GM03348 (cell line): ENCODE measurements at regions not wholly inside any gene's neighbourhood (a gene's known extent, or its start where the extent isn't known, plus 50 kb on each side); places are given as distances from the start of the nearest gene placed in this dataset.

Experiments used
- DNase-seq: peaks from one replicate; pipeline ENCODE4 v3.0.0; 2012; ENCODE audit warnings: low spot score

DNA sequence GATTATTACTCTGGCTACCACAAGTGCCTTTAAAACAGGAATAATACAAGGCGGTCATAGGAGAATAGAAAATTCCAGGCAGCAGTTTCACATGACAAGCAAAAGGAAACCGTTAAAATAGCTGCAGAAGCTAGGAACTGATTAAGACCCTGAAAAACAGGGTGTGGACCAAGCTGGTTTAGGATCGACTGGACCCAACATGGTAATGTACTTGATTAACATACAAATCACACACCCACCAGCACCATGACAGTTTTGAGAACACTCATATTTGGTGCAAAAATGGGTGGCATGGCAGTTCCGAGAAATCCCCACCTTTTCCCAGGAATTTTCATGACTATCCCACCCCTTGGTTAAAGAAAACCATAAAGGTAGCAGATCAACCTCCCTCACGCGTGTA, 51.9 kb upstream of the TMEM163 start:
- no peak for DNase-seq

DNA sequence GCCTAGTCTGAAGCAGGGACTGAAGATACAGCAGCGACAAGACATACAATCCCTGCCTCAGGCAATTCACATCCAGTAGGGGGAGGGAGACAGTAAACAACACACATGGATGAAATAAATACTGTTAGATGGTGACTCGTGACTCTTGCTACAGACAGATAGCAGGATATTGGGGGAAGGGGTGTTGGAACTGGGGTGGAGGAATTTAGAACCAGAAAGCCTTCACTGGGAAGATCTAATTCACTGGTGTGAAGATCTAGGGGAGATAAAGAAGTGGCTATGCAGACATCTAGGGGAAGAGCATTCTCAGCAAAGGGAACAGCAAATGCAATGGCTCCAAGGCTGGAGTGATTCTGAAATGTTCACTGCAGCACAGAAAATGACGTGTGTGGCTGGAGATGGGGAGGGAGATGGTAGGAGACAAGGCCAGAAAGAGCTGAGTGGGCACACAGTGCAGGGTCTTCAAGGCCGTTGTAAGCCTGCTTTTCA, 52.6 kb upstream of the TMEM163 start:
- no peak for DNase-seq

DNA sequence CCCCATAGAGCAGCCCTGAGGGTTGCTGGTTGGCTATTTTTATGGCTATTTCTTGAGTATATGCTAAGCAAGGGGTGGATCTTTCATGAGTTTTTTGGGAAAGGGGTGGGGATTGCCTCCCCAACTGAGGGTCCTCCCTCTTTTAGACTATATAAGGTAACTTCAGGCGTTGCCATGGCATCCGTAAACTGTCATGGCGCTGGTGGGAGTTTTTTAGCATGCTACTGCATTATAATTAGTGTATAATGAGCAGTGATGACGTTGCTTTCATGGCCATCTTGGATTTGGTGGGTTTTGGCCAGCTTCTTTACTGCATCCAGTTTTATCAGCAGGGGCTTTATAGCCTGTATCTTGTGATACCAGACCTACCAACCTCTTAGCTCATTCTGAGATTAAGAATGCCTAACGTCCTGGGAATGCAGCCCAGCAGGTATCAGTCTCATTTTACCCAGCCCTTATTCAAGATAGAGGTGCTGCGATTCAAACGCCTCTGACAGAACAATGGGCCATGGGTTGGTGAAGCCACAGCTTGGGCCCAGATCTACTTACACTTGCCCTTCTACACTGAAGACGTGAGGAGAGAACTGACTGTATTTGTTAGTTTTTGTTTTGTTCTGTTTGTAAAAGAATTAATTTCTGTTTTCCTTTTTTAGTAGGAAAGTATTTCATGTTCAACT, 53.8 kb upstream of the TMEM163 start:
- DNase-seq = no peak

DNA sequence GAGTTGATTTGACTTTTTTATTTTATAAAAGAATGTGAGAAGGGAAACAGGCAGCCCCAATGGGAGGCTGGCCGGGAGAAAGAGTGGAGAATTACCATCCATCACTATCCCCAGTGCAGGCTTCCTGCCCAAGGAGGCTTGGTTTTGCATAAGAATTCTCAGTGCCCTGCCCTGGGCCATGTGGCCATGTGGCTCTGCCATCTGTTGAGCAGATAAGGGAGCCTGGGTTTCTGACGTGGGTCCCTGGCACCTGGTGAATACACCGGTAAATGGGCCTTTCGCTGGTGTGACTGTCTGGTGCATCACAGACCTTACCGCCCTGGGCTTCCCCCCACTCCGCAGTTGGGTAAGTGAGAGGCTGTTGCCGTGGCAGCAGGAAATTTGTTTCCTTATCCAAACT, 54.5 kb upstream of the TMEM163 start:
- no peak for DNase-seq

DNA sequence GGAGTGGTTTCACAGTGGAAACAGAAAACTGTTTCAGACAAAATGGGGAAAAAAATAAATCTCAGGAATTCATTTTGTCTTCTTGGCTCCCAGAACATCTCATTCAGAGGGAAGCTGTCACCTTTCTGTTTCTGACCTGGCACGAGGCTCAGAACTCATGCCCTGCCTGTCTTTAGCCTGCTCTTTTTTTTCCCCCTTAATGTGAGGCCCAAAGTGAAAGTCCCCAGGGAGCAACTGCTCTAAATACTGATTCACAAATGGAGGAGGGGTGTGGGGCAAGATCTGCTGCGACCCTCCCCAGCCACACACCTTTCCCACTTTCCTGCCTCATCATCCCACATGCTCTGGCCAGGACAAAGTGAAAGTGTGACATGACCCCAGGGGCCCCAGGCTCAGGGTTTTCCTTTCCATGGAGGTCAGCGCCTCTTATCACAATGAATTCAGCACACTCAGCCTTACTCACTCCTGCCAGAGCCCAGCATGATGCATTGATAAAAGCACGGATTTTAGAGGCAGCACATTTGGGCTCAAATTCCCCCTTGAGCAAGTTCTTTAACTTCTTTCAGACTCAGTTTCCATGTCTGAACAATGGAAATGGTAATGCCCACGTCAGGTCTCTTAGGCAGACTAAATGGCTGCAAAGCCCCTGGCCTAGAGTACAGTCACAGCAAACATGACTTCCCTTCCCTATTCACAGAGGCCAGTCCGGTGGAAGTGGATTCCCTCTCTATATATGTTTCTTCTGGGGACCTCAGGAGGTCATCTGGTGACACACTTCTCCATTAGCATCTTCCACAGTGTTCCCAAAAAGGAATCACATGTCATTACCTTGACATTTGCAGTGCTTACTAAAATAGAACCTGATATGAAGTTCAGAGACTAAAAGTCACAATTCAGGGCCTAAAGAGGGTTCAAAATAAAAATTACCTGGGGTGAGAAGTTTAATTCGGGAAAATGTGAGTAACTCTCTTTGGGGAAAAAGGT, 55.3 kb upstream of the TMEM163 start:
- DNase-seq = no peak

DNA sequence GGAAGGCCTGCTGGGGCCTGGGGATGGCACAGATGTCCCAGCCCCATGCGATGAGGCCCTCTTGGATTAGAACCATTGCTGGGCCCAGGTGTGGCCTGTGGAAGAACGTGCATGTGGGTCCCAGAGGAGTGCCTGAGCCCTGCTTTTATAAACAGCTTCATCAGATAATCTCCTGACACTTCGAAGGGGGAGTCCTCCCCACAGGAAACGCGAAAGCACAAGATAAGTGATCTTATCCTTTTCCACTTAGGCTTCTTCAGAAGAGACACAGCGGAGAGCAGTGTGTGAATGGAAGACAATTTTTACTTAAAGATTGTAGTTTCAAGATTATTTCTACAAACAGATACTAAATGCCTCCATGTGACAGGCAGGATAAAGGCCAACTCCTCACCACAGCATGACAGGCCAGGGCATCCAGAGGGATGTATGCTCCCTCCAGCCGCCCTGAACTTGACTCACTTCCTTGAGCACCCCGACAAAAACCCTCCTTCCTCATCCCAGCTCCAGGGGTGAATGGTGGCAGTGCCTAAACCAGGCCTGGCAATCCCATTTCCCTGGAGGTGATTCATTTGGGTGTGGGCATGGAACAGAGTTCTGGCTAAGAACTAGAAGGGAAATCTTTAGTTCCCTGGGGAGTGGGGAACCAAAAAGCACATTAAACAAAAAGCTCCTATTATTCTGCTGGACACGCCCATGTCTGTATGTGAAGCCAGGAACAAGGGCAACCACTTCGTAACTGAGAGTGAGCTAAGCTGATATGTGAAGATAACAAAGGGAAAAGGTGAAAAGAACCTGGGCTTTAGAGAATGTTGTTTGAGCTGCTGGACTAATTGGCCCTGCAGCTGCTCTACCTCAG, 56.2 kb upstream of the TMEM163 start:
- peak; percentile 39 for DNase-seq

DNA sequence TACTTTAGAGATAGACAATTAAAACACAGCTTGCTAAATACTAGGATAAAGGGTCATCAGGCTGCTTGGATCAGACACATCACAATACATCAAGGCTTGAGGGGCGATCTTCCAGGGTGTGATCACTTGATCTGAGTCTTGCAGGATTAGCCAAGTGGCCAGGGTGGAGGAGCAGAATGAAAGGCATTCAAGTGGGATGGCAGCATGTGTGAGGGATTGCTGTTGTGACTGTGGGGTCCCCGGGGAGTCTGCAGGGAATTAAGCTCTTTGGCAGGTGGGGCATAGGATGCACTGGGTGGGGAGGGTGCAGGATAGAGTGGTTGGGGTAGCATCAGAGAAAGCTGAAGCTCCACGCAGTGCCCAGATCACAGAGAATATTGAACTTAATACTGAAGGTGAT, 58.0 kb upstream of the TMEM163 start:
- no peak for DNase-seq

DNA sequence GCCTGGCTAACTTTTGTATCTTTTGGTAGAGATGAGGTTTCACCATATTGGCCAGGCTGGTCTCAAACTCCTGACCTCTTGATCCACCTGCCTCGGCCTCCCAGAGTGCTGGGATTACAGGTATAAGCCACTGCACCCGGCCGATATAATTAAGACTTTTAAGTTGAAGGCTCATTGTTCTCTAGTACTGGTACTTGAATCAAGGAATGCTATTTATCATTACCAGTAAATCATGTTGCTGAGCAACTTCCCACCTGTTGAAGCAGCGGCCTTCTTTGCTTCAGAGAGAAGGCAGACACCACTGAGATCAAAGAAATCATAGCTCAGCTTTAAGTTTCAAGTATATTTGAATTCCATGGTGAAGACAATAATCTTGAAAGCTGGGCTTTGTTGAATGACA, 58.8 kb upstream of the TMEM163 start:
- DNase-seq = no peak

DNA sequence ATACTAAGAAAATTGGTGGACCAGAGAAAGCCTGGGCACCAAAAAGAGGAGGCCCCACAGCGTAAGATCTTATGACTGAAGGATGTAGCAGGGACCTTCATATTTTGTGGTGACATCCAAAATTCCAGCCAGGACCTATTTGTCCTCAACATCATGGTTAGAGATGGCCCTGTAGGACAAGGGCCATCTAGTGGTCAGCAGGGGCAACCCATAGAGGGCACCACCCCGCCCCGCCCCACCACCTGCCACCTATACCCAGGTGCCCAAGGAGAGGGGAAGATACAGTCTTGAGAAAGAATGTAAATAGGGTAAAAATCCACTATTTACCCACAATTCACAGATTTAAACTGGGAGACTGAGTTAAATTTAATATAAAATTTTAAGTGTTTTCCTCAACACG, 59.6 kb upstream of the TMEM163 start:
- no peak for DNase-seq

DNA sequence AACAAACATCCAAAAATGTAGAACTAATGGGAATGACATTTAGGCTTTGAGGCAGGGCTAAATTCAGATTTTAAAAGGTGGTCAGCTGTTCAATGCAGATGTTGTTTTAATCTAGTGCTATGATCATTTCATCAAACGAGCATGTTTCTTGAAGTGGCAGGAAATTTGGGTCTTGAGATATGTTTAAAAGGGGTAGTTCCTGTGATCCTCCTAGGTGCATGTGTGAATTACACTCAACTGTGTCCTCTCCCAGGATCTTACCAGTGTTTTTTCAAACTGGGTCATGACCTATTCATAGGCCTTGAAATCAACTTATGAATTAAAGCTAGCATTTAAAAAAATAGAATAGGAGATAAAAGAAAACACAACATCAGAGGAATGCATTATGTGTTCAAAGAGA, 57.4 kb upstream of the ACMSD start:
- DNase-seq = no peak

DNA sequence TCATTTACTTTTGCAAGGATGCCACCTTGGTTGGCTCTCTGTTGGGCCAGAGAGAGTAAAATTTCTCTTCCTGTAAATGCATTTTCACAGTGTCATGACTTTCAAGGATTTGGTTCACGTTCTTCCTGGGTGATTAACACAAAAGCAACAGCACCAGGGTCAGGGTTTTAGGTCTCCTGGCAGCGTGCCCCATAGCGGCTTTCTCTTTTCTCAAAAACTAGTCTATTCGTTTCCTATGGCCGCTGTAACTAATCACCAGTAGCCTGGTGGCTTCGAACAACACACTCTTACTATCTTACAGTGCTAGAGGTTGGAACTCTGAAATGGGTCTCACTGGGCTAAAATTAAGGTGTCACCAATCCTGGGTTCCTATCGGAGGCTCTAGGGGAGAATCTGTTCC, 56.3 kb upstream of the ACMSD start:
- no peak for DNase-seq

DNA sequence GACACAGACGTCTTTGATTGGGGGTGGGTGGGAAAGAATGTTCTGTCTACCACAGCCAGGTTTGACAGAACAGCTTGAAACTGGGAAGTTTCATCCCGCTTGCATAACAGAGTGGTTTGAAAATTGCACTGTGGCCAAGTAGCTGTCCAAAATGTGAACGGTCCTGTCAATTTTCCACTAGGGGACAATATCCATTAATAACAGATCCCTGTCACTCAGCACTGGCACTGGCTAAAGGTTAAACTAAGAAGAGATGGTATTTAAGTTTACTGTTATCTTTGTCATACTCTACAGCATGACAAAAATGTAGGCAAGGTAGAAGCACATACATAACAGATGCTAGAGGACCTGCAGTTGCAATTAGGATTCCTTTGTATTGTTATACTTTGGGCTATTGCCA, 55.6 kb upstream of the ACMSD start:
- peak; percentile 25 for DNase-seq

DNA sequence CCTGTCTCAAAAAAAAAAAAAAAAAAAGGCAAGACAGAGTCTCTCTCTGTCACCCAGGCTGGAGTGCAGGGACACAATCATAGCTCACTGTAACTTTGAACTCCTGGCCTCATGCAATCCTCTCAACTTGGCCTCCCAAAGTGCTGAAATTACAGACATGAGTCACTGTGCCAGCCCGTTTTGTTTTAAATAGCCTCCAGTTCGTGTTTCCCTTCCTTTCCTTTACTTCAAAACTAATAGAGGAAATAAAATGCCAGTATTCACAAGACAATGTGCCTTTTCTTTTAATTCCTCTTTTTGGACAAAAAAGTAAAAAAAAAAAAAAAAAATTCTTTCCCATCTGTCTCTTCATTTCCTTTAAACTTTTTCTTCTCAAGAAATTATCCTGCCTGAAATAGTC, 54.5 kb upstream of the ACMSD start:
- DNase-seq = no peak

DNA sequence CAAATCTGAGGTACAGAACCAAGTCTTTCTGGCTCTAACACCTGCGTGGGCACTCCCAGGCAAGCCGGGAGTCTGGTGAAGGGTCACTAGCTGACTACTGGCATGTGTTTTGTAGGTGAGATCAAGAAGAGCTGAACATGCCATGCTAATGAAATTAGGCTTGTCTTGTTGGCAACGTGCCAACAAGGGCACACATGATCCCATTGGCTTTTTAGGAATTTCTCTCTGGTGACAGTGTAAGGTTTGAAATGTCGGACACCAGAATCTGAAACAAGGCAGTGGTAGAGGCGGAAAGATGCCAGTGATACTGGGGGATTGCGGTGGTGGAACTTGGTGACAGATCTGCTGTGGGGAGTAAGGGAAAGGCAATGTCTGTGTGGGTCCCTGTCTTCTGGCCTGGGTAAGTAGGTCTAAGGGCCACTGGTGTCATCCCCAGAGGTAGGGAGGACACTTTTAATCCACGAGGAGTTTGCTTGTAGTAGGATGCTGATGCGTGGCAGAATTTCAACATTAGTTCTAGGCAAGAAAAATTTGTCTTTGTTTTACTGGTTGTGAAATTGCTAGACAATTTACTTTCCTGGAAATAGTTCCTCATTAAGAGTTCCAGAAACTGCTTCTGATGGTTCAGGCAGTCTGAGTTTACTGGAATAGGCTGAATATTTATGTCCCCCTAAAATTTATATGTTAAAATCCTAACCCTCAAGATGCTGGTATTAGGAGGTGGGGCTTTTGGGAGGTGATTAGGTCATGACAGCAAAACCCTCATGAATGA, 52.6 kb upstream of the ACMSD start:
- DNase-seq = no peak

DNA sequence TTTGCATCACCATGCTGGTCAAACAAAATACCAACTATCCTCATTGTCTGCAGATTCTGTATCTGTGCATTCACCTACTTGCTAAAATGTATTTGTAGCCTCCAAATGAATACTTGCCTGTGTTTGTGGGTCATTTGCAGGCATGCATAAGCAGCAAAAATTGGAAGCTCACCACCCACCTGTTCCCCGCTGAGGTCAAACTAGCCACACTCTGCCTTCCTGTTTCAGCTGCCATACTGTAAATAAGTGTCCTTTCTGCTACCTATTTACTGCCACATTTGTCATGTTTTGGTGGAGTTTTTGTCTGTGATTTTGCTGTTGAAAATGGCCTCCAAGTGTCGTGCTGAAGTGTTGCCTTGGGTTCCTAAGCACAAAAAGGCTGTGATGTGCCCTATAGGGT, 50.0 kb upstream of the ACMSD start:
- DNase-seq = no peak
